B cell (primary cell): ENCODE measurements at regions not wholly inside any gene's neighbourhood (a gene's known extent, or its start where the extent isn't known, plus 50 kb on each side); places are given as distances from the start of the nearest gene placed in this dataset.

Source experiments
- CTCF ChIP-seq: fragments of 200-600 bp; IDR thresholded peaks from one replicate; pipeline ENCODE4 v1.8.0; 2022; ENCODE audit warnings: antibody characterized with exemption, mild to moderate bottlenecking
- EZH2 ChIP-seq: IDR thresholded peaks from 2 replicates; pipeline ENCODE4 v1.6.1; 2012; ENCODE audit warnings: borderline replicate concordance, low read depth, mild to moderate bottlenecking, moderate library complexity, low read length; ENCODE audit not compliant: insufficient read depth, poor library complexity, severe bottlenecking

DNA sequence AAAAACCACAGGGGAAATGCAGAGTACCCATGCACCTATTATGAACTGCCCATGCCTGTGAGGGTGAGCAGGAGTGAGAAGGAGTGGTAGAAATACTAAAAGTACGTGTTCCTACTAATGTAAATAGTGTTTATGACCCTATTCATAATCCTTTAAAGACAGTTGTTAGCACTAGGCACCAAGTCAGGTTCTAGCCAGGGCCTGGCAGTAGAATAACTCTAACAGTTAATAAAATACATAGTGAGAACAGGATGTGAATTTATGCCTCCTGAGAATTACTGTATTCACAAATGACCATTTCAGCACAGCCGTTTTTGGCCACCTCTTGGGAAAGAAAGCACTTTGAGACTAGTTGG, 103.2 kb upstream of the TARS1 start:
- TF ChIP-seq CTCF = no peak
- no peak for TF ChIP-seq EZH2
